SH-SY5Y (cell line): ENCODE measurements at regions not wholly inside any gene's neighbourhood (a gene's known extent, or its start where the extent isn't known, plus 50 kb on each side); places are given as distances from the start of the nearest gene placed in this dataset.

ENCODE experiments used
- GATA2 ChIP-seq: IDR thresholded peaks from 2 replicates; pipeline ENCODE4 v1.6.1; 2011; ENCODE audit warnings: mild to moderate bottlenecking, low read depth, low read length
- GATA3 ChIP-seq: IDR thresholded peaks from 2 replicates; pipeline ENCODE4 v1.6.1; 2011; ENCODE audit warnings: low read depth, mild to moderate bottlenecking, low read length, moderate library complexity

DNA sequence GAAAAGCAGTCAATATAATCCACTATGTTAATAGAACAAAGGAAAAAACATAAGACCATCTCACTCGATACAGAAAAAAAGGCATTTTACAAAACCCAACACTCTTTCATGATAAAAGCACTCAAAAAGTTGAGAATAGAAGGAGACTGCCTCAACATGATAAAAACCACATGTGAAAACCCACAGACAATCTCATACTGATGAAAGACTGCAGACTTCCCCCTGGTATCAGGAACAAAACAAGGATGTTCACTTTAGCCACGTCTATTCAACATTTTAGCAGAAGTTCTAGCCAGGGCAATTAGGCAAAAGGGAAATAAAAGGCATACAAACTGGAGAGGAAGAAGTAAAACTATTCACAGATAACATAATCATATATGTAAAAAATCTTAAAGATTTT, 285.9 kb downstream of the EIPR1 start:
- no peak for TF ChIP-seq GATA2
- no peak for TF ChIP-seq GATA3
